ENCODE measurements at regions not wholly inside any gene's neighbourhood (a gene's known extent, or its start where the extent isn't known, plus 50 kb on each side); places are given as distances from the start of the nearest gene placed in this dataset.

DNA sequence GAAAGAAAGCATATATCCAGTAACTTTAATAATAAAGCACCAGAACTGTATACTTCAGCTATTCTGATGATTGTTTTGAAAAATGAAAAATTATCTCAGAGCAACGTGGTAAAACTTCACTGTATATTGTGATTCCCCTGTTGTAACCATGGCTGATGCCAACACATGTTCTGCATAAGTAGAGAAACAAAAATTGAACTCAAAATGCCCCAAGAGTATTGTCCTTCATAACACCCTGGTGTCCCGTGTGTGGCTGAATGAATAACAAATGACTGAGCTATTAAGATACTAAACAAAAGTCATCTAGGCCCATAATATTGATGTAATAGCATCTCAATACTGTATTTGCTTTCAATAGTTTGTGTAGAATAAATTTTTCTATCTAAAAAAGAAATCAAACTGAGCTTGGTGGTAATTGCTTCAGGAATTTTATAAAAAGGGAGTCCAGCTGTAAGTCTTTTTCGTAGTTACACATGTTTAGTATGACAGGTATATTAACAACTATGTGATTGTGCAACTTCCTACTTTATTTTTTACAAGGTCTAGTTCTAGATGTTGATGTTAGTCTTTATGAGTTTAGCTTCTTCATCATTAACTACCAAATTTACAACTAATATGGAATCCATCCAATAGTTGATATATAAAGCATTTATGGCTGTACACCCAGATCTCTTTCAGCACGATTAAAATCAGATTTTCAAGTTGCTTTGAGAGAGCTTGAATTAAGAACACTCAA lies 623.8 kb upstream of the AGTR1 start:
- TF ChIP-seq, protein P1, sequence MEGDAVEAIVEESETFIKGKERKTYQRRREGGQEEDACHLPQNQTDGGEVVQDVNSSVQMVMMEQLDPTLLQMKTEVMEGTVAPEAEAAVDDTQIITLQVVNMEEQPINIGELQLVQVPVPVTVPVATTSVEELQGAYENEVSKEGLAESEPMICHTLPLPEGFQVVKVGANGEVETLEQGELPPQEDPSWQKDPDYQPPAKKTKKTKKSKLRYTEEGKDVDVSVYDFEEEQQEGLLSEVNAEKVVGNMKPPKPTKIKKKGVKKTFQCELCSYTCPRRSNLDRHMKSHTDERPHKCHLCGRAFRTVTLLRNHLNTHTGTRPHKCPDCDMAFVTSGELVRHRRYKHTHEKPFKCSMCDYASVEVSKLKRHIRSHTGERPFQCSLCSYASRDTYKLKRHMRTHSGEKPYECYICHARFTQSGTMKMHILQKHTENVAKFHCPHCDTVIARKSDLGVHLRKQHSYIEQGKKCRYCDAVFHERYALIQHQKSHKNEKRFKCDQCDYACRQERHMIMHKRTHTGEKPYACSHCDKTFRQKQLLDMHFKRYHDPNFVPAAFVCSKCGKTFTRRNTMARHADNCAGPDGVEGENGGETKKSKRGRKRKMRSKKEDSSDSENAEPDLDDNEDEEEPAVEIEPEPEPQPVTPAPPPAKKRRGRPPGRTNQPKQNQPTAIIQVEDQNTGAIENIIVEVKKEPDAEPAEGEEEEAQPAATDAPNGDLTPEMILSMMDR (IDR thresholded peaks at IDR 0.05; ENCODE audit: low read depth, low read length, missing control alignments) = no peak
- H3K4me3 ChIP-seq (ENCODE audit: low read depth, low read length) = no peak overlapping the region
- no peak for DNase-seq (ENCODE audit: low read depth)

DNA sequence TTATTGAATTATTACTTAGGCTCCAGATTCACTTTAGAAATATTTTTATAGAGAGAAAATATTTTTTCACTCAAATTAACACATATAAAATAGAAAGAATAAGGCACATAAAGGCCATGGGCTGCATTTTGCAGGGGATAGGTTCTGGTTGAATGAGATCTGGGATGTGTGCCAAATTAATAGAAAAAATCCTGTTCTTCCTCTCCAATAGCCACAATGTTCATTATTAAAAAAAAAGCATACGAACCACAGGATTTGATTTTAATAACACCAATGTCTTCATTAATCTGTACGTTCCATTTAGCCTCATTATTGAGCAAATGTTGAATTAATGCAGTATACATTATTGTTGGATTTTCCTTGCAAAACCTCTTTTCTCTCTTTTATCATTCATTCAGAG lies 622.8 kb upstream of the AGTR1 start:
- DNase-seq (ENCODE audit: low read depth) = no peak
- TF ChIP-seq, protein P1 (IDR thresholded peaks at IDR 0.05; ENCODE audit: low read depth, low read length, missing control alignments) = no peak
- no peak overlapping the region for H3K4me3 ChIP-seq (ENCODE audit: low read depth, low read length)

DNA sequence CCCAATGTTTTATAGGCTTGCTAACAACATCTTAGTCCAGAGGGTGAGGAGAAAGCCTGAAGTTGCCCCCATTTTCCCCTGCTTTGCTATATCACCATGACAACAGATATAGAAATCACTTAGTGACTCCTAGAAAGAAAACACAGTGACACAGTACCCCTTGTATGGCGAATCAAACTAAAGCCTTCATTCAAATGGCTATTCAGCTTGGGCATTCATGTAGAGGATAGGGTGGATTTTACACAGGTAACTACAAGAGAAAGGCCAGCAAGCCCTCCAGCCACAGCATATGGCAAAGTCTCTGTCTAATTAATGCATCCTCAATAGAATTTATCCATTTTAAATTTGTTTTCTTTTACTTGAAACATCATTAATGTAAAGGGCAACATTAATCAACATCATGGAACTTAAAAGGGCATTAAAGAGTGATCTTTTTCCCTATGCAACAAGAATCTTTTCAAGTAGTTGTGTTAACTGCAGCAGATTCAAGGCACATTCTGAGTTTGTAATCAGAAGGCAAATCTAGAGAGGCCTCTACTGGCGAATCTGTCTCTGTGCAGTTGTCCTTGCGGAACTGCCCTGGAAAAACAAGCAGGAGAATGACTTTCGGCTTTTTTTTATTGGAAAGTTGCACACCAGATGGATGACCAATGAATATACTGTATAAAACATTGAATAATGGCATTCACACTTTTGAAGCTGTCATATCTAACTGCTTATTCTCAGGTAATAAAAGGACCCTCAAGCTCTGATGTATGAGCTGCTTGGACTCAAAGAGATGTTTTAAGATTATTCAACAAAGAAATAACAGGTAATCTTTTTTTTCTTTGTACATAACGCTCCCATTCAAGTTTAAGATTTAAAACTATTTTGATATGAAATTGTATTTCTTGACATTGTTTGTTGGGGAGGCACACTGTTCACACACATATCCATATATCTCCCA lies 621.7 kb upstream of the AGTR1 start:
- DNase-seq (ENCODE audit: low read depth) = no peak
- no peak overlapping the region for H3K4me3 ChIP-seq (ENCODE audit: low read depth, low read length)
- TF ChIP-seq, protein P1 (IDR thresholded peaks at IDR 0.05; ENCODE audit: low read depth, low read length, missing control alignments) = peak; percentile 33

DNA sequence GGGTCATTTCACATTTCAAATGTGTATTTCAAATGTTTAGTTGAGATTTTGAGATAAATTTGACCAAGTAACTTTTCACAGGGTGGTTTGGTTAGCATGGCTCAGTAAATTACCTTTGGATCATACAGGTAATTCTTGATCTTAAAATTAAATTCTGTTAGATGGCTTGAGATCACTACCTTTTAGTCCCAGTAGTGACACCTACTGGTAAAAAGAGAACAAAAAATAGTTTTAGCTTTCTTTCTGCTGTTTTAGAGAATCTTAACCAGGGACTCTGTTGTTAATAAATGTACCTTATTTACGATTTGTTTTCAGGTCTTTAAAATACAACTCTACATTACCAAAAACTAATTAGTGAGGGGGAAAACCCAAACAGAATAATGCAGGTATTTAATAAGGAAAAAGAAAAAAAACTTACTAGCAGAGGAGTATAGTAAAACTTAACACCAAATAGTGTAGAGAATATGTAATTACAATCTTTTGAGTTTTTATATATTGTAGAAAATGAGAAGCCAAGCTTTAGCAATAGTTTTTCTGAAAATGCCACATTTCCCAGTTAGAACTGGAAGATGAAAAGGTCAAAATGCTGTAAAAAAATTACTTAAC lies 620.3 kb upstream of the AGTR1 start:
- DNase-seq (ENCODE audit: low read depth) = no peak
- TF ChIP-seq, protein P1 (IDR thresholded peaks at IDR 0.05; ENCODE audit: low read depth, low read length, missing control alignments) = peak; percentile 39
- no peak overlapping the region for H3K4me3 ChIP-seq (ENCODE audit: low read depth, low read length)

DNA sequence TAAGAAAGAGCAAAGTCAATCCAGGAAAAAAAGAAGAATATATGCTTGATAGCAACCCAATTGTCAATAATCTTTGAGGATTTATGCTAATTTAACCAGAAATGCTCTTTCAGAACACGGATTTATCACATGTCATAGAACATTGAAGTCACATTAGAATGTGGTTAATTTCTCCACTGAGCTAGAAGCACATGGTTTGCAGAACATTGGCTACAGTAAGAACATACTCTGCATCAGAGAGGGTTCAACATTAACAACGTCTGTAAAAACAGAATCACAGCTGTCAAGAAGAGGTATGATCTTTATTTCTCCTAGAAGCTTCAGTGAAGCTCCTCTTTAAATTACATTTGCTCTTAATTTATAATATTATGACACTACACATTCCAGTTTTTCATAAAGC lies 619.7 kb upstream of the AGTR1 start:
- H3K4me3 ChIP-seq (ENCODE audit: low read depth, low read length) = no peak overlapping the region
- TF ChIP-seq, protein P1 (IDR thresholded peaks at IDR 0.05; ENCODE audit: low read depth, low read length, missing control alignments) = no peak
- no peak for DNase-seq (ENCODE audit: low read depth)

DNA sequence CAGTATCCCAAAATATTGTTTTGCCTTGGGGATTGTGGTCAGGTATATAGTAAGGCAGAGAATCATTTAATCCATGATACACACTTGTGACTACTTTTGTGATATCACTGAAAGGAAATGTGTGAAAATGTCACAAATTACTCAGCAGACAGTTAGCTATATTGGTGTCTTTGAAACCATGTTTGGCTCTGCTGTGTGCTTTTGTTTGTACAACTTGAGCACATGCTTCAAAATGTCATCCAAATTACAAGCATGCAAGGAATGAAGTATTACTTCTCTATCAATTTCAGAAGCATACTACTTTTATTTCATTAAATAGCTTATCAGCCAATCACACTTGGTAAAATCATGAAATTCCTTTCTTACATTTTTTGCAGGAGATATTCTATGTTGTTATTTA lies 619.0 kb upstream of the AGTR1 start:
- no peak overlapping the region for H3K4me3 ChIP-seq (ENCODE audit: low read depth, low read length)
- TF ChIP-seq, protein P1 (IDR thresholded peaks at IDR 0.05; ENCODE audit: low read depth, low read length, missing control alignments) = no peak
- no peak for DNase-seq (ENCODE audit: low read depth)

All from GM12864 (cell line).